ENCODE measurements at regions not wholly inside any gene's neighbourhood (a gene's known extent, or its start where the extent isn't known, plus 50 kb on each side); places are given as distances from the start of the nearest gene placed in this dataset.

- no peak for TF ChIP-seq CTCF (IDR thresholded peaks at IDR 0.05; ENCODE audit: low read length)
- TF ChIP-seq EZH2 (optimal IDR thresholded peaks at IDR 0.05; ENCODE audit: low read depth, low read length): no peak
- TF ChIP-seq EZH2phosphoT487 (IDR thresholded peaks at IDR 0.05; ENCODE audit: low read length): no peak
These were observed 1116.2 kb downstream of the SUCLG1 start for GRCh38 chr2:83342860-83343329.
